Islet precursor cell (in vitro differentiated cells): ENCODE measurements at regions not wholly inside any gene's neighbourhood (a gene's known extent, or its start where the extent isn't known, plus 50 kb on each side); places are given as distances from the start of the nearest gene placed in this dataset.

ENCODE experiments used
- DNase-seq: peaks from one replicate; pipeline ENCODE4 v3.0.0-alpha.2; 2018

DNA sequence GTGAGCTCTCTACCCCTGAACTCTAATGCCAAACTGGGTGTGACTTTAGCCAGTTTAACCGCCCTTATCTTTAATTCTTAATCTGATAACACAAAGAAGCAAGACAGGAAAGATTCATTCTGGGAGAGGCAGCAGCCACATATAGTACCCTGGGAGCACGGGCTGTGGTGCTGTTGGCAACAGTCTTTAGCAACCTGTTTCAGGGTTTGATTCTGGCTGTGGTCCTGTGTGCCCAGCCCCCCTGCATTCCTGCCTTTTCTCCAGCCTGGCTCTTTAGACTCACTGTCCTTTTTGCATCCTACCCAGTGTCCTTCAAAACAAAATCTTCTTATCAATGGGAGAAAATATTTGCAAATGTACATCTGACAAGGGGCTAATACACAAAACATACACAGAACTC, 275.2 kb downstream of the GXYLT1 start:
- DNase-seq = no peak

DNA sequence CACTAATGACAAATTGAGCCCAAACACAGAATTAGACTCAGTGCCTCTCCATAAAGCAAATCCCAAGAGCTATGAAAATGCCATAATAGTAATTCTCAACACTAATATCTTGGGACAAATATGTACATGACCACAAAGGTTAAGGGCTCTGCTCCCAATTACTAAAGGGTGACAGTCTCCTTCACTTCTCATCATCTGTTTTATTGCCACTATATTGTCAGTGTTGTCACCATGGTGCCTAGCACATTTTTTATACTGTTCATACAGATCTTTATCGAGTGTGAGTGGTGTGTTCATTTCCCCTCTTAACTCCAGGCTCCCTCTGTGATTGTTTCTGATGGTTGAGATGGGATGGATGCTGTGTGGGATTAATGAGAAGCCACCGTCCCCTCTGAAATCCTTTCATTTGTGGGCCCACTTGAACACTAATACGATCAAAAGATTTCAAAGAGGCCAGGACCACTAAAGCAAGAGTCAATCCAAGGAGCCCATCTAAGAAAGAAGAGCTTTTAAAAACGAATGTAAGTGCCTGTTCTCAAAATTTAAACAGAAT, 277.7 kb downstream of the GXYLT1 start:
- DNase-seq = no peak

DNA sequence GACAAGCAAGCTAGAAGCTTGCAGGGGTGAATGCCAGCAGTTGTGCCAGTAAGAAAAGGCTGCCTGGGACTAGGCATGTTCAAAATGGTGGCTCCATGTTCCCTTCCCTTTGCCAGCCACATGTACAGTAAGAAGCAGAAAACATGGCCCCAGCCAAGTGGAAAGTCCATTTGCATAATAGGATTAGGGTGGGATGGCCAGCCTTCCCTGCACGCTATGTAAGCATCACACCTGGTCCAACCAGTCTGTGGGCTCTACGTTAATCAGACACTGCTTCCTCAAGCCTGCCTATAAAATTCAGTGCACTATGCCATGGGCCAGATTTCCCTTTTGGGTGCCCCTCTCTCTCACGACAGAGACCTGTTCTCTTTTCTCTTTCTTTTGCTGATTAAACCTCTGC, 288.4 kb downstream of the GXYLT1 start:
- DNase-seq = no peak

DNA sequence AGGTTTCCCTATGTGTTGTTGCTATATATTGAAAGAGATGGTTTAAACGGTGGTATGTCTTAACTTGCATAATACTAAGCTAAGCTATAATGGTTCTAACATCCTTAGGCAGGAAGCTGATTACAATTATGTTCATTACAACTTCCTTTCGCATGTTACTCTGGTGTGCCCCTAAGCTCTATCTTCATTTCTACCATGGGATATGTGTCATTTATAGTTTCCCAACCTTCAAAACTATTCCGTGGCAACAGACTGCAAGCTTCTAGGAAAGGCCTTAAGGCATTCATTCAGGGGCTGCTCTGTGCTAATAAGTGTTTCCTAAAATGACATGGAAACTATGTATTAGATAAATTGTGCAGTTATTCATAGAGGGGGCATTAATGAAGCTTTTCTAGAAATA, 294.6 kb downstream of the GXYLT1 start:
- no peak for DNase-seq

DNA sequence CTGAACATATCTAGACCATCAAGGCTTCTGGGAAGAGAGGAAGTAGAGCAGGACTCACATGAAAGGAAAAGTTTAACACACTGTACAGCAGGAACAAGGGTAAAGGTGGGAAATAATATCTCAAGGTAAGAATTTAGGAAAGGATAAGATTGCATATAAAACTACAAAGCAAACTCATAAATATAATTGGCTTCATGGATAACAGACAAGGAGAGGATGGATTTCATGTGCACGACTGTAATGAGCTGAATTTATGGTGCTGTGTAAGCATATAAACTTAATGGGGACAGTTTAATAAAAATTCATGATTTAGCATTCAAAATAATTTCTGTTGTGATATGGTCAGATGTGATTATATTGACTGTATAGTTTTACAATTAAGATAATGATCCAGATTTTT, 298.0 kb downstream of the GXYLT1 start:
- no peak for DNase-seq

DNA sequence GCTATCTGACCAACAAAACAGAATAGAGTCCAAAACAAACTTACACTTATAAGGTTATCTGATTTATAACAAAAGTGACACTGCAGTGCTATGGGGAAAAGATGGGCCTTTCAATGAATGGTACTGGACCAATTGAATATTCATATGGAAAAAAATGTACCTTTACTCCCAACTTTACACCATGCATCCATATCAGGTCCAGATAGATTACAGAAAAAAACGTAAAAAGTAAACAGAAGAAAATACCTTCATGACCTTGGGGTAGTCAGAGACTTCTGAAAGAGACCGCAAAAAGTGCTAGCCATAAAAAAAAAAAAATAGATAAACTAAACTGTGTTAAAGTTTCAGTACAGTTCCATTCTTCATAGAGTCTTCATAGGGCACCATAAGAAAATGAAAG, 308.3 kb downstream of the GXYLT1 start:
- no peak for DNase-seq

DNA sequence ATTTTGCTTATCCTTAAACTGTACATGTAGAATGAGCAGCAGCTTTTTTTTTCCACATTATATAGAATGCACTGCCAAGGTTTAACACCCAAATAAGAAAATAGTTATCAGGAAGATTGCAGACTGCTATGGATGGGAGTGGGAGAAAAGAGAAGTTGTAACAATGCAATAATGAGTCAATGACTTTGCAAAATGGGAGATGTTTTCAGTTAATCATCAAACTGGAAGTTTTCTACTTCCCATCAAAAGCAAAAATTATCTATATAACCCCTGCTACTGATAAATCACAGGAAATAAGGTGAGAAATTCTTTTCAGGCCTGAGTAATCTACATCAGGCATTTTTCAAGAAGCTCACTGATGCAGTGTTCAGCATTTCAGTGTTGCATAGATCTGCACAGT, 309.1 kb downstream of the GXYLT1 start:
- no peak for DNase-seq

DNA sequence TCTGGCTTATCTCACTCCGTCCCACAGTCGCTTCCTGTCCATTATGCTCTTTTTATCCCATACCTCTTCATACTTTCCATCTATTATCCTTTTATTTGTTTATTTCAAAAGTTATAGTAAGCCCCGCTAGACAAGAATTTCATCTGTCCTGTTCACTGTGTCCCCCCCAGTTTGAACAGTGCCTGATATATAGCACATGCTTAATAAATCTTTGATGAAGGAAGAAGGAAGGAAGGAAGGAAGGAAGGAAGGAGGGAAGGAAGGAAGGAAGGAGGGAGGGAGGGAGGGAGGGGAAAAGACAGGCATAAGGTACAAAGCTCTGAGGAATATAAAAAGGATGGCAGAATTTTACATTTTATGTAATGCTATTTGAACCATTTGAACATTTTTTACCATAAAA, 324.7 kb downstream of the GXYLT1 start:
- DNase-seq = no peak

DNA sequence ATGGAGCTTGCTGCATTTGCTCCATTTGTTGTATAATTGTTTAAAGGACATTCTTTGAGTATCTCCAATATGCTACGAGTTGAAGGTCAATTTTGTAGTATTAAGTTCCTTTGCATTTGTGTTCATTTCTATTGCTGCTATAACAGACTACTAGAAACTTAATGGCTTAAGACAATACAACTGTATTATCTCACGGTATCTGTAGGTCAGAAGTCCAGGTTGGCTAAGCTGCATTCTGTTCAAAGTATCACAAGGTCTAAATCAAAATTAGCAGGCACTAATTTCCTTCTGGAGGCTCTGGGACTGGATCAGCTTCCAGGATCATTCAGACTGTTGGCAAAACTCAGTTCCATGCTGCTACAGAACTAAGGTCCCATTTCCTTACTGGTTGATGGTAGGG, 340.6 kb downstream of the GXYLT1 start:
- no peak for DNase-seq

DNA sequence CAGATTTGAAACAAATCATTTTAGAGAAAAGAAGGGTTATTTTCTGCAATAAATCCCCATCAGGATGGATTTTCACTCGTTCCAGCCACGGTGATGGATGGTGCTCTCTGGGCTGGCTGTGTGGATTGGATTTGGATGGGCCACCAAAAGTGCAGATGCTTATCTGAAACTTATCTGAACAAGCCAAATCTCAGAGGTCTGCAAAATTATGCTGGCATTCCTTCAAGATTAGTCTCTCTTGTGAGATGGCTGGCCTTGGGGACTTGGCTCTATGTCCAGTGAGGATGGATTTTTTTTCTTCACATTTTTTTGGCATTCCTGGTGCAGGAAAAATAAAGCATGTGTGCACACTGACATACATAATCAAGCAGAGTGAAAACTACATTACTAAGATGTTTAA, 341.9 kb downstream of the GXYLT1 start:
- no peak for DNase-seq

DNA sequence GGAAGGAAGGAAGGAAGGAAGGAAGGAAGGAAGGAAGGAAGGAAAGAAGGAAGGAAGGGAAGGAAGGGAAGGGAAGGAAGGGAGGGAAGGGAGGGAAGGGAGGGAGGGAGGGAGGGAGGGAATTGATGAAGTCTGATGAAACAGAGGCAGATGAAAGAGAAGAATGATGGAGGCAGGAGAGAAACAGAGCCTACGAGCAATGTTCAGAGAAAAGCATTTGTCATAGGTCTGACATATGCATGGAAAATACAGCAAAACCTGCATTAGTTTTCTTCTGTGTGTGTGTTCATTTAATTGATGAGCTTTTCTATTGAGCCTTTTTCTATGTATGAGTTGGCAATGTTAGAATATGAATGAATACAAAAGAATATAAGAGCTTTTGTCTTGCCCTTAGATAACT, 343.4 kb downstream of the GXYLT1 start:
- DNase-seq = no peak

DNA sequence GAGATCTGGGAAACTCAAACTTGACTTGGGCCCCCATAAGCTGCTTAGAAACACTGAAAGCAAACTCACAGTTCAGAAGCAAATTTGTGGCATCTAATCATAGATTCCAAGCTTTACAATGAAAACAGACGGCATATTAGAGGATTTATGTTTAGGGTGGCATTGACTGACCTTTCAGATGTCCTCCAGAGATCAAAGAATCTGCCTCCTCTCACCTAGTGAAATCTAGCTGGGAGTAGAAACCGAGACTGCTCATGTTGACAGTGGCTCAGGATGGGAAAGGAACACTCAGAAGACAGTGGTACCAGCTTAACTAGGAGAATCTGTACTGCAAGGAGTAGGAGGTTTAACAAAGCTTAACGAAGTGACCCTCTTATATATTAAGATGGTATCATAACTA, 345.0 kb downstream of the GXYLT1 start:
- DNase-seq = no peak

DNA sequence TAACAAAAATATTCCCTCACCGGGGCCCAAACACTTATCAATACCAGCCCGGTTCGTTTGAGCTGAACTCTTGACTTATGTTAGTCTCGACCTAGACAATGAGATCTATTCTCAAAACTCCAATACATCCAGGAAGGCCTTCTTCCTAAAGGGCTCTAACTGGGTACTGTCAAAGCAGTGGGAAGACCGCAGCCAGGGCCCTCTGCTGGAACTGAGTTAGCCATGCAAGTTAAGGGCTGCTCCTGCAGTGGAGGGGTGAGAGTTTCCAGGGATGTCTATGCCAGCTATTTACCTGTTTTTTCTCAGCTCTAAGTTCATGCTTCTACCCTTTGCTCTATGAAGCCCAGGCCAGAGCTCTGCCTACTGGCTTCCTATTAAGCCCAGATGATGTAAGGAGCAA, 348.8 kb downstream of the GXYLT1 start:
- peak; percentile 78 for DNase-seq

DNA sequence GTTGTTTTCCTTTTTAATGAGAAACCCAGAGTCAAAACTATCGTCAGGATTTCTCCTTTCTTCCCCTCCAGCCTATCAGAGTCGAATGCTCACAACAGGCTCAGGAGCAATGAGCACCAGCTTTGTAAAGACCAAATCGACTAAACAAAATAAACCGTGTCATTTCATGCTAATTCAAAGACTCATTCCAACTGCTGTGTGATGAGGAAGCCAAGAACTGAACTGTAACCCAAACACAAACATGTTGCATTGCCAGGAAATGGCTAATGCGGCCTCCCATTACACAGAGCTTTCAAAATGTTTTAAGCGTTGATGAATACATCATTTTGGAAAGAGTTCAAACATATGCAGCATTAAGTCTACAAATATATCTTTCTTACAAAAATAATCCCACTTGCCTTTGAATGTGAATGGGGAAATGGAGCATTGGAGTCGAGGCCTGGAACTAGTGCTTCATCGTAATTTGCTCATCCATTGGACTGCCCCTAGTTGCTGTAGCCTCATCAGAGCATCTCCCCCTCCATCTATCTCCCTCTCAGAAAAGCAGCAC, 349.5 kb downstream of the GXYLT1 start:
- no peak for DNase-seq

DNA sequence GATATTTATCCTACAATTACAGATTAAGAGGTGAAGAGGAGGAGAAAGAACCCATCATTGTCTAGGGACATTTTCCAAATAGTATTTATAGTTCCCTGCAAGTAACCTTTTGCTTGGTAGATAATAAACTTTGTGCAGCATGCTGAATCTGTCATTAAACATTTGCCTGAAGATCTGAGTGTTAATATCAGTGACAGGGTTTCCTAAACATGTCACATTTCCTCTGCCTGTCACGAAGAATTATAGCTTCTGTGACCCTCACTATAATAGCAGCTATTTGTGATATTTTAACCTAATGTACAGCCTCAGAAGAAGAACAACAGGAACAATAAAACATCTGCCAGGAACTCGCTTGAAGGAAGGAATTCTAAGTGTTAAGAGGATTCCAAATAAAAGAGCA, 350.3 kb downstream of the GXYLT1 start:
- DNase-seq = no peak

DNA sequence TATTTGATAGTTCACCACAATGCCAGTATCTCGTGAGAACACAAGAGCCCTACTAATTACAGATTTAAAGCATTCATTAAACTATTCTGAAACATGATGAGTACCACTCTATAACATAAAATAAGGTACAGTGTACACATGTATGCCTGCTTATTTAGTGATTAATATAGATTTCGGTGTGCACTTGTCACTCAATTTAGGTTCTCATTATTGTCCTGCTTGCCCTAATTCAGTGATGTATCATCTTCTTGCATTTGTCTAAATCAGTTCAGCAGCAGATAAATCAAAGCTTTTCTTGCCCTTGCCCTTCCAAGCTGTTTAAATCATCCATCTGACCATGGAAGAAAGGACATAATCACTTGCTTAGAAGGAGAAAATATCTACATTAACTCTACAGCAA, 359.7 kb downstream of the GXYLT1 start:
- no peak for DNase-seq

DNA sequence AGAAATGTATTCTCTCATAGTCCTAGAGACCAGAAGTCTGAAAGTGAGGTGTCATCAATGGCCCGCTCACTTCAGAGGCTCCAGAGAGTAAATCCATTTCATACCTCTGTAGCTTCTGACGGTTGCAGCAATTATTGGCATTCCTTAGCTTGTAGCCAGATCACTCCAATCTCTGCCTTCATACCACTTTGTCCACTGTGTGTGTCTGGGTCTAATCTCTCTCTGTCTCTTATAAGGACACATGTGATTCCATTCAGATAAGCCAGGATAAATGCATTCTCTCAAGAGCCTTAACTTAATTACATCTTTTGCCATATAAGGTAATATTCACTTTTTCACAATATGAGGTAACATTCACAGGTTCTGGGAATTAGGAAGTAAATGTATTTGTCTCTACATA, 365.7 kb downstream of the GXYLT1 start:
- peak; percentile 57 for DNase-seq

DNA sequence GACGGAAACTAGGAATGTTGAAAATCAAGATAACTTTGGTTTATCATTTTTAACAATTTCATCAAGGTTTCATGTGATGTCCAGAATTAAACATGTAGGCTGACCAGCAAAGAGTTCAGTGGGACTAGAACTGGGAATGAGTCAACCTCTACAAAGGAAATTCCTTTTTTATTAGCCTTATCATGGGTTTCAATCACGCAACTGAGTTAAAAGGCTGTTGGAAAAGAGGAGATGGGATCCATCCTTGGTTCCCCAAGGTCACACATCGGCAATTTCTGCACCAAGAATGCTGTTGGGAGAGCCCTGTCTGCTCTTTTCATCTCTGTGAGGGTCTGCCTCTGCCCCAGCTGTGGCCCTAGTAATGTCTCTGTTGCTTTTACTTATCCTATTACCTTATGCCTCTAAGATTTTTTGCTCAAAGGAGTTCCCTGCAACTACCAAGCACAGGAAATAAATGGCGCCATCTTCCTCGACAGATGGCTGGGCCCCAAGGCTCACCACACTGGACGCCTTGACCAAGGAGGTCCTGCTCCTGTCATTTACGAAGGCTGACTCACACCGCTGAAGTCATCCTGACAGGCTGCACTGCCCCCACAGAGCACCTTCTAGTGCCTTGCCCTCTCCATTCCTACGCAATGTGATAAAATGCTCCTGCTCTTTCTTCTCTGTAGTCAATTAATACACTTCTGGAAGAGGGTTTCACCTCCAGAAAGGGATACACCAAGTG, 367.4 kb downstream of the GXYLT1 start:
- peak; percentile 70 for DNase-seq

DNA sequence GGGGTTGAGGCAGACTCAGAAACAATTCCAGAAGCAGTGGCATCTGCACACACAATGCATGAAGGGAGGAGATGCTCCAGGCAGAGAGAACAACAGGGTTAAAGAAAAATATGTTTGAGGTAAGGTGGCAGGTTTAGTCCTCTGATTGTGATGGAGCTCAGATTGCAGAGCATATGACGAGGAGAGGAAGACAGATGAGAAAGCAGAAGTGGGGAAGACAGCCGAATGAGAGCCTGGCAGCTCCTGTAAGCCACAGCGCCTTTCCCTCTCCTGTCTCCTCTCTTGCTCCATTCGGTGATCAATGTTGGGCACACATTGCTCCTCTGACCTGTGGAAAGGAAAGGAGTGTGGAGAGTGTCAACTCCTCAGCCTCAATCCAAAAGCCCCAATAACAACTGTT, 372.2 kb downstream of the GXYLT1 start:
- no peak for DNase-seq

DNA sequence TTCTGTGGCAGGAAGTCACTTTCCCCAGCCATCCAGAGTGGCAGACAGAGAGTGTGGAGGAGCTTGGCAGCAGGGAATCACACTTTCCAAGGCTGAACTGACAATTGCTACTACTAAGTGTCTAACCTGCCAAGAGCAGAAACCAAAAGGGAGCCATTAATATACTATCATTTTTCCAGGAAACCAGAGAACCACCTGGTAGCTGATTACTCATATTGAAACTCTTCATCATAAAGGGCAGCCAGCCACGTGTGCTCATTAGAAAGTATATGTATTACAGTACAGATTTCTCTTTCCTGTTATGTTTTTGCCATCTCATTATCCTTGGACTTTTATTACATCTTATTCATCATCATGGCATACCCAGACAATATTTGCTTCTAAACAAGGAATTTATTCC, 374.9 kb downstream of the GXYLT1 start:
- DNase-seq = no peak

DNA sequence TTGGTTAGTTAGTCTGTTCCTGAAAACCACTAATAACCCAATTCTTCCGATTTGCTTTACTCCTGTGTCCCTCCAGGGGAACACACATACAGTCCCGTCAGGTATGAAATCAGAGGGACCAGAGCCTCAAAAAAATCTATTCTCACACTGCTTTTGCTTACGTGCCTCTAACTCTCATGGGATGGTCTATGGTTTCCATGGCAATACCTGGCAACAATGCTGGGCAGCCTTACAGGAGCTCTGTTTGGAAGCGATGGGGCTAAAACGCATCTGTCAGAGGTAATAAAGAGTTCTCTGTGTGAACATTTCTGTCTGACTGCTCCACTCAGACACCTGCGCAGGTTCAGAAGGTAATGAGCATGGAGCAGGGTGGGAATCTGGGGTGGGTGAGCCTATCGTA, 376.2 kb downstream of the GXYLT1 start:
- DNase-seq = no peak

DNA sequence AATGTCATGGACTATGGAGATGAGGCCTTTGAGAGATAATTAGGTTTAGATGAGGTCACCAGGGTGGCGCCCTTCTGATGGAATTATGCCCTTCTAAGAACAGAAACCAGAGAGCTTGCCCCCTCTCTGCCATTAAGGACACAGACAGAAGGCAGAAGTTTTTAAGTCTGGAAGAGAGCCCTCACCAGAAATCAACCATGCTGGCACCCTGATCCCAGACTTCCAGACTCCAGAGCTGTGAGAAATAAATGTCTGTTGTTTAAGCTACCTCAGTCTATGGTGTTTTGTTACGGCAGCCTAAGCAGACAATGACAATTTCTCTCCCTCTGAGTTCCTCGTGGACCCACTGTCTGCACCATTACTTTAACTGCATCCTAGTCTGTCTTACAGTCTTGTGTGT, 382.0 kb downstream of the GXYLT1 start:
- DNase-seq = no peak

DNA sequence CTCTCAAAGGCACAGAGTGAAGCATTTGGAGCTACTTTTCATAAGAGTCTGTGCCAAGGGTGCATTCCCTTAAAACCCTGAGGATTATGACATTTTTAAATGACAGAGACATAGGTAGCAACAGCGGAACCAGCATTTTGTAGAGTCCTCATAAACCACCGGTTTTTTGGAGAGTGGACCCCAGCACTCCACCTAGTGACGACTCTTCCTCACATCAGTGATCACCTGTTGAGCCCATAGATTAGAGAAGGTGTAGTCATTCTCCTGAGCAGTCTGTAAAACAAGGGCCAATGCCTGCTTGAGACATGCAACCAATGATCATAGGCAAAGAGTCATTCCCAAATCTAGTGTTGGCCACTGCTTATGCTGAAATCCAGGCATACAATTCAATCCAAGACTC, 399.1 kb downstream of the GXYLT1 start:
- no peak for DNase-seq

DNA sequence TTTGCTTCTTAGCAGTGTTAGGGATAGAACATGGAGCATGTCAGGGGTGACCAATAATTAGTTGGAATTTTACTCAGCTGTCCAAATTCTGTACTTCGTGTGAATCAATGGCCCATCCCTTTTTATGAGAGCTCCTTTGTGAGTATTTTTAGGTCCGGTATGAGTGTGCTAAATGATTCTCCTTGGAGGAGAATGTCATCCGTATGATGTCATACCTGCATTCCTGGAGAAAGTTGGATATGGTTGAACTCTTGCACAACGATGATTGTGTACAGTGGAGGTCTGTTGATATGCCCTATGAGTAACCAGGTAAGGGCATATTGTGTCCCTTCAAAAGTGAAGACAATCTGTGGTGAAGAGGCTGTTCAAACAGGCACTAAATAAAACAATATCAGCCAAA, 400.8 kb downstream of the GXYLT1 start:
- DNase-seq = no peak

DNA sequence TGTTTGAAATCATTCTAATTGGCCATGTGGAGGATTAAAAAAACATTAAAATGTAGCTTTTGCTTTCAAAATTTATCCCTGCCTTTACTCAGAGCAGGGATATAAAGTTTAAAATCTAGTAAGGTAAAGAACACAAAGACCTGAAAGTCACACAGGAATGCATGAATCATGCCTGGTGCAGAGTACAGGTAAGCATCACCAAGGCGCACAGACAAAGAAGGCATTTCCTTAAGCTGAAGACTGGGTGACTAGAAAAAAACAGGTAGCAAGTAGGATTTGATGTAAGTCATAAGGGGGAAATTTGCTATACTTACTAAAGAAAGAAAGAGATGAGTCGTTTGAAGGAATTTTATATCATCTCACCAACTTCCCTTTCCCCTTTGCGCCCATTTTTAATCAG, 405.6 kb downstream of the GXYLT1 start:
- DNase-seq = no peak
